Muscle layer of colon (tissue), 2 donors: ENCODE measurements at regions not wholly inside any gene's neighbourhood (a gene's known extent, or its start where the extent isn't known, plus 50 kb on each side); places are given as distances from the start of the nearest gene placed in this dataset.

Experiments
- H3K27ac ChIP-seq: one replicate; pipeline ENCODE4 v1.7.0; 2013; ENCODE audit warnings: low read depth, mild to moderate bottlenecking, low read length, moderate library complexity
- H3K27me3 ChIP-seq, 2 donors: one replicate each; pipeline ENCODE4 v1.7.0; 2013; ENCODE audit warnings: low read length in 2 of 2, mild to moderate bottlenecking in 2 of 2; ENCODE audit not compliant: insufficient read depth in 2 of 2, control insufficient read depth in 1 of 2
- H3K36me3 ChIP-seq: one replicate; pipeline ENCODE4 v1.7.0; 2013; ENCODE audit warnings: mild to moderate bottlenecking, low read length; ENCODE audit not compliant: insufficient read depth
- H3K4me1 ChIP-seq: one replicate; pipeline ENCODE4 v1.7.0; 2013; ENCODE audit warnings: mild to moderate bottlenecking, low read length; ENCODE audit not compliant: insufficient read depth
- H3K4me3 ChIP-seq, 2 donors: one replicate each; pipeline ENCODE4 v1.7.0; 2013; ENCODE audit warnings: low read length in 2 of 2, low read depth in 1 of 2, mild to moderate bottlenecking in 1 of 2, moderate library complexity in 1 of 2
- H3K9ac ChIP-seq: one replicate; pipeline ENCODE4 v1.7.0; 2013; ENCODE audit warnings: low read length
- H3K9me3 ChIP-seq: one replicate; pipeline ENCODE4 v1.7.0; 2013; ENCODE audit warnings: mild to moderate bottlenecking, low read length
- donor health status: abdominal sarcoma.
- donor health status: Adenocarcinoma of cecum.

GRCh38 chr5:97525780-97526179 is 342.7 kb upstream of the RIOK2 start:
- no peak overlapping the region for H3K4me3 ChIP-seq
- no peak overlapping the region for H3K9ac ChIP-seq
- H3K4me1 ChIP-seq, result no peaks in the 10 kb centered on the region
- H3K36me3 ChIP-seq, result no peaks in the 10 kb centered on the region
- H3K27me3 ChIP-seq, result no peaks in the 10 kb centered on the region
- no peaks in the 10 kb centered on the region for H3K9me3 ChIP-seq
- no peak overlapping the region for H3K27ac ChIP-seq

DNA sequence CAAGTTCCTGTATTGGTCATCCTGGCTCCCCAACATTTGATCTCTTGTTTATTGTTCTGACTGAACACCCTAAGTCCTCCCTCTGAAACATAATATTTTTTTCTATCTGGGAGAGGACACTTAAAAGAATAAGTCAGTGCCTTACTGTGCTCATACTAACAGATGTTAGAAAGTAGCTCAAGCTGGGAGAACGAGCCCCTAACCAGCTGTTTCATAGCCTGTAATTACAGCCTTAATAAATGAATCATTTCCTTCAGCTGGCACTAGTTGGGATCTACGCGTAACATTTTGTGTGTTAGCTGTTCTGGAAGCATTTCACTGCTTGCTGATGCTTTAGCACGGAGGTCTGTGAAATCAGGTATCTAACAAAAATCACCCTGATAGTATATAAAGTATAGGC is 345.9 kb upstream of the RIOK2 start:
- Histone ChIP-seq H3K27me3 (no peaks in the 10 kb centered on the region), H3K4me3 (no peak overlapping the region), H3K9ac (no peak overlapping the region), H3K27ac (no peak overlapping the region), H3K36me3 (no peaks in the 10 kb centered on the region), H3K9me3 (no peaks in the 10 kb centered on the region), H3K4me1 (no peaks in the 10 kb centered on the region)

- Histone ChIP-seq H3K9ac (no peak overlapping the region), H3K4me1 (no peaks in the 10 kb centered on the region), H3K27me3 (no peaks in the 10 kb centered on the region), H3K9me3 (no peaks in the 10 kb centered on the region), H3K4me3 (no peak overlapping the region), H3K36me3 (no peaks in the 10 kb centered on the region), H3K27ac (no peak overlapping the region)
Measured at GRCh38 chr5:97529354-97529985, 346.4 kb upstream of the RIOK2 start.

GRCh38 chr5:97531549-97531948 is 348.5 kb upstream of the RIOK2 start:
- no peak overlapping the region for H3K27ac ChIP-seq
- H3K4me3 ChIP-seq, result no peak overlapping the region
- no peak overlapping the region for H3K9ac ChIP-seq
- H3K9me3 ChIP-seq, result no peaks in the 10 kb centered on the region
- H3K27me3 ChIP-seq, result no peaks in the 10 kb centered on the region
- no peaks in the 10 kb centered on the region for H3K36me3 ChIP-seq
- no peaks in the 10 kb centered on the region for H3K4me1 ChIP-seq

GRCh38 chr5:97534166-97534565 is 351.1 kb upstream of the RIOK2 start:
- Histone ChIP-seq H3K36me3 (no peaks in the 10 kb centered on the region), H3K4me1 (no peaks in the 10 kb centered on the region), H3K9me3 (no peaks in the 10 kb centered on the region), H3K4me3 (no peak overlapping the region), H3K9ac (no peak overlapping the region), H3K27me3 (no peaks in the 10 kb centered on the region), H3K27ac (no peak overlapping the region)

DNA sequence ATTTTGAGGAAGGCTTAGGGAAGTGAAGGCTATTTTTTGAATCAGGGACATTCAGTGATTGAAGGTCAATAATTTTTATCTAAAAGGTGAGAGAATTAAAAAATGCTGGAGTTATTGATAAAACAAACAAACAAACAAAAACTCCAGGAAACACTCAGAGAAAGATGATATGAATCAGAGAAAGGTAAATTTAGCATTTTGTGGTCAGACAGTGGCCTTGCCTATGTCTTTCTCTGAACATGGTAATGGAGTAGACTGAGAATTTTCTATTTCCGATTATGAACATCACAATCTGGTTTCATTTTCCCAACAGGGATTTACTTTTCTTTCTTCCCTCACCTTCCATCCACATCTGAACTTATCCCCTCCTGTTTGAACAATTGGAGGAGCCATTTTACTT is 353.6 kb upstream of the RIOK2 start:
- Histone ChIP-seq H3K9me3 (no peaks in the 10 kb centered on the region), H3K4me3 (no peak overlapping the region), H3K27ac (no peak overlapping the region), H3K36me3 (no peaks in the 10 kb centered on the region), H3K27me3 (no peaks in the 10 kb centered on the region), H3K9ac (no peak overlapping the region), H3K4me1 (no peaks in the 10 kb centered on the region)

DNA sequence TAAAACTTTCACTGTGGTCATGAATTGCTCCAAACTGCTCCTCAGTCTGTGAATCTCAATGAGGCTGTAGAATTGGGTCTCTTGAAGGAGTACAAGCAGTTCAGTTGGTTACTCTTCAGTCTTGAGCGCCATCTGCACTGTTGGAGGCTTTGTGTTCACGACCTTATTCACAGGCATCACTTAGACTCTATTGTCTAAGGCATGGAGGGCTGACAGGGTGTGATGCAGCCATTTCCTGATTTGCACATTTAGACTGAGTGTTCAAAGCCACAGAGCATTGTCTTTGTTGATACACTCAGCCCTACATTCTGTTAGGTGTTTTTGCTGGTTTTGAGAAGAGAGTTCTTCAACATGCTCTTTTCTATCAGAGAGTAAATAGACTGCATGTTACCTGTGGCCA is 355.9 kb upstream of the RIOK2 start:
- H3K9me3 ChIP-seq, result no peaks in the 10 kb centered on the region
- H3K9ac ChIP-seq, result no peak overlapping the region
- H3K36me3 ChIP-seq, result no peaks in the 10 kb centered on the region
- no peaks in the 10 kb centered on the region for H3K4me1 ChIP-seq
- H3K27me3 ChIP-seq, result no peaks in the 10 kb centered on the region
- H3K27ac ChIP-seq, result no peak overlapping the region
- no peak overlapping the region for H3K4me3 ChIP-seq

- H3K9me3 ChIP-seq, result no peaks in the 10 kb centered on the region
- no peak overlapping the region for H3K27ac ChIP-seq
- H3K4me3 ChIP-seq, result no peak overlapping the region
- H3K36me3 ChIP-seq, result no peaks in the 10 kb centered on the region
- H3K4me1 ChIP-seq, result no peaks in the 10 kb centered on the region
- no peaks in the 10 kb centered on the region for H3K27me3 ChIP-seq
- H3K9ac ChIP-seq, result no peak overlapping the region
Measured at GRCh38 chr5:97541864-97542263, 358.8 kb upstream of the RIOK2 start.

DNA sequence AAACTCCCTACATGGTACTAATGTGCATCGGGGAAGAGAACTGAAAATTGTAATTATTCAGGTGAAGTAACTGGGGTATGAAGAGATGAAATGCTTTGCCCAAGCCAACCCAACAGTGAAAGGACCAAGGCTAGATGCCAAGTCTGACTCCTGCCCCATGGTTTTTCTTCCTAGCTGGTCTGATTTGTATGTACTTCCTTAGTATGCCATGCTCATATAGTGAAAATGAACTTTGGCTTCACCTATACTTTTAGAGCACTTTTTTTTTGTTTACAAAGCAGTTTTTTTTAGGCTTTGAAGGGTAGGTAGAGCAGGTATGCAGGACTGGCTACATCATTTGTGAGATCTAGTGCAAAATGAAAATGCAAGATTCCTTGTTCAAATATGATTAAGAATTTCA is 359.4 kb upstream of the RIOK2 start:
- H3K27me3 ChIP-seq, result no peaks in the 10 kb centered on the region
- no peak overlapping the region for H3K4me3 ChIP-seq
- H3K27ac ChIP-seq, result no peak overlapping the region
- no peaks in the 10 kb centered on the region for H3K9me3 ChIP-seq
- no peaks in the 10 kb centered on the region for H3K4me1 ChIP-seq
- no peak overlapping the region for H3K9ac ChIP-seq
- H3K36me3 ChIP-seq, result no peaks in the 10 kb centered on the region

DNA sequence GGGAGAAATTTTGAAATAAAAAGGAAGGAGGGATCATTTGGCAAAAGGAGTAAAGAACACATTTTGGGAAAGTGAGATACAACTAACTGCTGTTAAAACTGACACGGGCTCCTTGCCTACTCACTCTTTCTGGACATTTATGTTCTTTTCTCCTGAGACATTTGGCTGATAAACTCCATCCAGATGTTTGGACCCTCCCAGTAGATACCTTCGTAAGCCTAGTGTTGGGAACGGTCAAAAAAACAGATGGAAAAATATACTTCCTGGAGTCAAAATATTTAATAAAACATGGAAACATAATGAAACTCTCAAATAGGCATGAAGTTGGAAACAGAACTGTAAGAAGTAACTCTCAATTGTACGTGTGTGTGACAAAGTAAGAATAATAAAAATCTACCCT is 360.1 kb upstream of the RIOK2 start:
- Histone ChIP-seq H3K27ac (no peak overlapping the region), H3K9me3 (no peaks in the 10 kb centered on the region), H3K36me3 (no peaks in the 10 kb centered on the region), H3K9ac (no peak overlapping the region), H3K4me3 (no peak overlapping the region), H3K4me1 (no peaks in the 10 kb centered on the region), H3K27me3 (no peaks in the 10 kb centered on the region)

GRCh38 chr5:97544240-97544639 is 361.2 kb upstream of the RIOK2 start:
- Histone ChIP-seq H3K4me3 (no peak overlapping the region), H3K9me3 (no peaks in the 10 kb centered on the region), H3K27me3 (no peaks in the 10 kb centered on the region), H3K4me1 (no peaks in the 10 kb centered on the region), H3K27ac (no peak overlapping the region), H3K9ac (no peak overlapping the region), H3K36me3 (no peaks in the 10 kb centered on the region)

DNA sequence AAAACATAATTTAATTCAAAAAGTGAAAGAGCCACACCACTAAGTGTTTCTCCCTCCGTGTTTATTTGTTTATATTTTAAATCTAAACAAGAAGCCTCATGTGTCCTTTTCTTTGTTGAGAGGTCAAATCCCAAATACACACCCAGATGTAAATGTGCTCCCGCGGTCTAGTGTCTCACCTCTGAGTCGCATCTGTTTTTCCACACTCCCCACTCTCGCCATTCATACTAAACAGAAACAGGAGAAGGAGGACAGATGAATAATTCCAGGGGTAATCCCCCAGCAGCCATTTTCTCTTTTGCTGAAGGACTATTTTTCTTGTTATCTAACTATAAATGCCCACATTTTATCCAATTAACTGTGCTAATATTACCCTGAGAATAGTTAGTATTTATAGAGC is 361.6 kb upstream of the RIOK2 start:
- H3K27me3 ChIP-seq, result no peaks in the 10 kb centered on the region
- no peaks in the 10 kb centered on the region for H3K4me1 ChIP-seq
- H3K9me3 ChIP-seq, result no peaks in the 10 kb centered on the region
- H3K27ac ChIP-seq, result no peak overlapping the region
- H3K4me3 ChIP-seq, result no peak overlapping the region
- no peaks in the 10 kb centered on the region for H3K36me3 ChIP-seq
- no peak overlapping the region for H3K9ac ChIP-seq
